ENCODE measurements at regions not wholly inside any gene's neighbourhood (a gene's known extent, or its start where the extent isn't known, plus 50 kb on each side); places are given as distances from the start of the nearest gene placed in this dataset.

DNA sequence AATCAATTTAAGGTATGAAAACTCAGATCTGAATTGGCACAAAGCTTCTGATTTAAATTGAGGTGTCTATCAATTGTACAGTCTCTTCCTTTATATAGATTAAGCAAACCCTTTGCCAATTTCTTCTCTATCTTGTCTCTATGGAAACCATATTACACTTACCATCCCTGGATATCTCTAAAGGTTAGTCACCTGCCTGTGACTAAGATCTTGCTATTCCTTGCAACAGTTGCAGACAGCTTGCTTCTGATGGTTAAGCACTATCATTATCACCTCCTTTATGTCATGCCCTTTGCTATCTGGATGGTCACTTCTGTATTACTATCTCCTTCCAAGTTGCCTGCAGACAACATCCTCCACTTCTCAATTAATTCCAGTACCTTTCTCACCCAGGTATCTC lies 998.6 kb upstream of the B3GALT2 start:
- TF ChIP-seq POLR2A (IDR thresholded peaks at IDR 0.05; ENCODE audit: low read depth, low read length) (no peak), POLR2AphosphoS5 (IDR thresholded peaks at IDR 0.05; ENCODE audit: low read depth, low read length) (no peak), TAF1 (IDR thresholded peaks at IDR 0.05; ENCODE audit: low read depth, low read length) (no peak), SPI1 (IDR thresholded peaks at IDR 0.05; ENCODE audit: low read depth, low read length) (no peak)
